CD14-positive monocyte (primary cell): ENCODE measurements at regions not wholly inside any gene's neighbourhood (a gene's known extent, or its start where the extent isn't known, plus 50 kb on each side); places are given as distances from the start of the nearest gene placed in this dataset.

Experiments
- DNase-seq, 3 donors: peaks; one replicate each; pipeline ENCODE4 v3.0.0-alpha.2; 2011 to 2022
- H2AFZ ChIP-seq: 2 replicates; pipeline ENCODE4 v1.6.0; 2012; ENCODE audit warnings: mild to moderate bottlenecking, low read depth, low read length, inconsistent platforms; ENCODE audit not compliant: insufficient read depth, poor library complexity, severe bottlenecking
- H3K27ac ChIP-seq, 2 donors: 1 replicate in 1 of 2; 2 replicates in 1 of 2; pipeline ENCODE4 v1.5.1; 2012 to 2013; ENCODE audit warnings: low read length in 2 of 2, control low read depth in 1 of 2, inconsistent platforms in 1 of 2, low read depth in 1 of 2, mild to moderate bottlenecking in 1 of 2
- H3K27me3 ChIP-seq, 2 donors: one replicate each; pipeline versions ENCODE4 v1.6.0 to v1.6.1; 2011 to 2013; ENCODE audit warnings: low read length in 2 of 2; ENCODE audit not compliant: control insufficient read depth in 2 of 2, insufficient read depth in 2 of 2
- H3K36me3 ChIP-seq, 2 donors: replicated peaks in 1 of 2; 1 replicate in 1 of 2; 2 replicates in 1 of 2; pipeline versions ENCODE4 v1.5.1 to v1.6.1; 2012 to 2013; ENCODE audit warnings: low read length in 2 of 2, control low read depth in 1 of 2, inconsistent platforms in 1 of 2, mild to moderate bottlenecking in 1 of 2; ENCODE audit not compliant: insufficient read depth in 2 of 2, control insufficient read depth in 1 of 2
- H3K4me1 ChIP-seq, 2 donors: 1 replicate in 1 of 2; 2 replicates in 1 of 2; pipeline versions ENCODE4 v1.5.1 to v1.6.1; 2012 to 2013; ENCODE audit warnings: low read length in 2 of 2, control low read depth in 1 of 2, inconsistent platforms in 1 of 2, mild to moderate bottlenecking in 1 of 2, moderate library complexity in 1 of 2; ENCODE audit not compliant: insufficient read depth in 2 of 2, control insufficient read depth in 1 of 2
- H3K4me2 ChIP-seq: replicated peaks from 2 replicates; pipeline ENCODE3; 2012; ENCODE audit warnings: low read length, moderate library complexity, mild to moderate bottlenecking; ENCODE audit not compliant: poor library complexity, severe bottlenecking; ENCODE audit errors: extremely low read depth
- H3K4me3 ChIP-seq, 3 experiments: fragments of 200-600 bp in 1 of 3; sonication (generic) in 1 of 3; replicated peaks in 1 of 3; 1 replicate in 2 of 3; 2 replicates in 1 of 3; pipeline ENCODE4 v1.5.1; 2011 to 2013; ENCODE audit warnings: low read length in 3 of 3, mild to moderate bottlenecking in 3 of 3, control low read depth in 2 of 3, low read depth in 2 of 3, inconsistent platforms in 1 of 3, moderate library complexity in 1 of 3
- H3K79me2 ChIP-seq: 2 replicates; pipeline ENCODE4 v1.6.0; 2012; ENCODE audit warnings: mild to moderate bottlenecking, control low read depth, inconsistent platforms, low read length, moderate library complexity; ENCODE audit not compliant: insufficient read depth
- H3K9ac ChIP-seq: 2 replicates; pipeline ENCODE4 v1.6.0; 2017; ENCODE audit warnings: low read length, mild to moderate bottlenecking; ENCODE audit not compliant: insufficient read depth, poor library complexity, severe bottlenecking
- H3K9me3 ChIP-seq, 2 donors: replicated peaks in 1 of 2; 1 replicate in 1 of 2; 2 replicates in 1 of 2; pipeline versions ENCODE4 v1.5.1 to v1.6.1; 2012 to 2013; ENCODE audit warnings: low read length in 2 of 2, control low read depth in 1 of 2; ENCODE audit not compliant: control insufficient read depth in 1 of 2, insufficient read depth in 1 of 2
- H4K20me1 ChIP-seq: 2 replicates; pipeline ENCODE4 v1.6.0; 2012; ENCODE audit warnings: mild to moderate bottlenecking, low read length, control low read depth, moderate library complexity; ENCODE audit not compliant: insufficient read depth
- H3K27ac Mint-ChIP-seq, 7 donors: one replicate each; pipeline ENCODE4 v1.8.0; 2020; ENCODE audit warnings: mild to moderate bottlenecking in 7 of 7, mixed read lengths in 7 of 7, moderate library complexity in 6 of 7, inconsistent platforms in 2 of 7
- H3K27me3 Mint-ChIP-seq, 3 donors: one replicate each; pipeline ENCODE4 v1.8.0; 2021 to 2022; ENCODE audit warnings: low read depth in 3 of 3, mild to moderate bottlenecking in 3 of 3, mixed read lengths in 3 of 3, moderate library complexity in 3 of 3, inconsistent platforms in 1 of 3
- H3K36me3 Mint-ChIP-seq, 2 donors: one replicate each; pipeline ENCODE4 v1.8.0; 2020; ENCODE audit warnings: mixed read lengths in 2 of 2, inconsistent platforms in 1 of 2, mild to moderate bottlenecking in 1 of 2
- H3K4me1 Mint-ChIP-seq: one replicate; pipeline ENCODE4 v1.8.0; 2020; ENCODE audit warnings: mild to moderate bottlenecking, mixed read lengths
- H3K4me3 Mint-ChIP-seq, 2 donors: one replicate each; pipeline ENCODE4 v1.8.0; 2020; ENCODE audit warnings: mild to moderate bottlenecking in 2 of 2, mixed read lengths in 2 of 2, moderate library complexity in 1 of 2
- H3K9me3 Mint-ChIP-seq, 7 donors: one replicate each; pipeline ENCODE4 v1.8.0; 2020 to 2022; ENCODE audit warnings: mixed read lengths in 7 of 7, mild to moderate bottlenecking in 6 of 7, moderate library complexity in 6 of 7, inconsistent platforms in 2 of 7
- CTCF ChIP-seq: fragments of 200-600 bp; IDR thresholded peaks from one replicate; pipeline ENCODE4 v1.8.0; 2022; ENCODE audit warnings: antibody characterized with exemption, mild to moderate bottlenecking
- WGBS: methylation state at CpG from one replicate; pipeline ENCODE4 v1.1.5; 2013; ENCODE audit warnings: missing lambda C conversion rate; ENCODE audit not compliant: insufficient coverage; 5-methylcytosine and 5-hydroxymethylcytosine counted together
- intact Hi-C, 2 donors: fragments of 100-400 bp; cut with micrococcal nuclease; formaldehyde crosslinking; loops; one replicate each; pipeline versions ENCODE4 v1.15.0 to v1.15.1; 2023

- Histone ChIP-seq H2AFZ (no peak overlapping the region), H3K4me2 (no peak overlapping the region), H3K4me3 (no peak overlapping the region), H3K9me3 (peaks cover 0 to 9% of the 10 kb centered on the region in 2 donors), H3K27me3 (no peaks in the 10 kb centered on the region), H3K4me1 (no peaks in the 10 kb centered on the region), H3K9ac (no peak overlapping the region), H3K36me3 (no peaks in the 10 kb centered on the region), H4K20me1 (no peaks in the 10 kb centered on the region), H3K79me2 (no peaks in the 10 kb centered on the region), H3K27ac (no peak overlapping the region)
- Mint-ChIP-seq H3K27ac (no peak overlapping the region), H3K36me3 (no peaks in the 10 kb centered on the region), H3K4me1 (no peaks in the 10 kb centered on the region), H3K27me3 (peaks cover 2 to 5% (median 3%) of the 10 kb centered on the region in 3 donors), H3K4me3 (no peak overlapping the region), H3K9me3 (peaks cover 0 to 11% (median 6%) of the 10 kb centered on the region in 7 donors)
- intact Hi-C loops = no loop called here
- no peak for TF ChIP-seq CTCF
- DNase-seq = no peak
- WGBS = no CpG with 5 or more reads among the region's 10 CpGs
Observed at GRCh38 chr2:234790380-234790779, 161.4 kb upstream of the SH3BP4 start.

GRCh38 chr2:234789556-234790325 lies 162.1 kb upstream of the SH3BP4 start:
- 90% methylated on average over 6 of the region's 9 CpGs for WGBS
- Mint-ChIP-seq H3K36me3 (no peaks in the 10 kb centered on the region), H3K9me3 (peaks cover 0 to 11% (median 6%) of the 10 kb centered on the region in 7 donors), H3K27ac (no peak overlapping the region), H3K27me3 (peaks cover 2 to 5% (median 3%) of the 10 kb centered on the region in 3 donors), H3K4me3 (no peak overlapping the region), H3K4me1 (no peaks in the 10 kb centered on the region)
- Histone ChIP-seq H3K4me2 (no peak overlapping the region), H3K9me3 (peaks cover 0 to 10% of the 10 kb centered on the region in 2 donors), H3K4me1 (no peaks in the 10 kb centered on the region), H3K27ac (no peak overlapping the region), H3K9ac (no peak overlapping the region), H4K20me1 (no peaks in the 10 kb centered on the region), H3K79me2 (no peaks in the 10 kb centered on the region), H2AFZ (no peak overlapping the region), H3K36me3 (no peaks in the 10 kb centered on the region), H3K4me3 (no peak overlapping the region), H3K27me3 (no peaks in the 10 kb centered on the region)
- TF ChIP-seq CTCF = no peak
- no peak for DNase-seq
- intact Hi-C loops = no loop called here
